HUES64 (cell line): ENCODE measurements at regions not wholly inside any gene's neighbourhood (a gene's known extent, or its start where the extent isn't known, plus 50 kb on each side); places are given as distances from the start of the nearest gene placed in this dataset.

ENCODE experiments used
- H3K27ac ChIP-seq: 2 replicates; pipeline ENCODE4 v1.7.0; 2013; ENCODE audit warnings: low read depth, low read length, inconsistent platforms
- H3K27me3 ChIP-seq: 2 replicates; pipeline ENCODE4 v1.6.1; 2013; ENCODE audit warnings: mild to moderate bottlenecking, low read length; ENCODE audit not compliant: insufficient read depth
- H3K36me3 ChIP-seq: 2 replicates; pipeline ENCODE4 v1.6.1; 2013; ENCODE audit warnings: mild to moderate bottlenecking, low read length; ENCODE audit not compliant: insufficient read depth
- H3K4me1 ChIP-seq: 2 replicates; pipeline ENCODE4 v1.6.1; 2013; ENCODE audit warnings: mild to moderate bottlenecking, low read length, moderate library complexity; ENCODE audit not compliant: insufficient read depth
- H3K4me3 ChIP-seq: 2 replicates; pipeline ENCODE4 v1.5.1; 2013; ENCODE audit warnings: mild to moderate bottlenecking, low read length, moderate library complexity
- H3K9ac ChIP-seq: 2 replicates; pipeline ENCODE4 v1.6.1; 2013; ENCODE audit warnings: mild to moderate bottlenecking, low read depth, low read length
- H3K9me3 ChIP-seq: 2 replicates; pipeline ENCODE4 v1.6.1; 2013; ENCODE audit warnings: low read depth, low read length; ENCODE audit not compliant: insufficient read depth
- WGBS: fragments of 150-250, 120-280 bp; methylation state at CpG from one replicate; pipeline ENCODE4 v1.1.7; 2013; ENCODE audit warnings: missing lambda C conversion rate; 5-methylcytosine and 5-hydroxymethylcytosine counted together

DNA sequence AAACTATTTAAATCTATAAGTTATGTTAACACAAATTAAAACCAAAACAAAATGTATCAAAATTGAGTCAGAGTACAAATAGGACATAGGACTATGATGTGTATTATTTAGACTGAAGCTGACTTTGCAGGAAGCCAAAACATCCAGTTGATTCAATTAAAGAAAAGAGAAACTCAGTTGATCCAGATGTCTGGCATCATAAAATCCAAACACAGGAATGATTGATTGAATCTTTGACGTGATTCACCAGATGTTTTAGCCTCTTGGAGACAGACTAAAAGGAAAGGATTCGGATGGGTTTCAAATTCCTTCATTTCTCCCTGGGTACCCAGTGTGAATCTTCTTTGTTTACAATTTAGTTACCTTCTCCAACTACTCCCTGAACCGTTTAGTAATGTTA, 272.9 kb downstream of the IRS1 start:
- H3K9me3 ChIP-seq, result no peaks in the 10 kb centered on the region
- WGBS, result 90% methylated on average over 3 of the region's 3 CpGs

GRCh38 chr2:226524381-226524843, 275.2 kb downstream of the IRS1 start:
- Histone ChIP-seq H3K9me3 (0 out of 2 replicates have a peak, but pooled peaks cover 4% of the 10 kb centered on the region), H3K27ac (no peak overlapping the region), H3K4me1 (no peaks in the 10 kb centered on the region), H3K27me3 (no peaks in the 10 kb centered on the region), H3K36me3 (no peaks in the 10 kb centered on the region), H3K4me3 (no peak overlapping the region), H3K9ac (no peak overlapping the region)
- WGBS, result 92% methylated on average over 2 of the region's 2 CpGs

More for the DNA sequence above, 272.9 kb downstream of the IRS1 start:
- H3K27ac ChIP-seq, result no peak overlapping the region
- no peak overlapping the region for H3K9ac ChIP-seq
- no peaks in the 10 kb centered on the region for H3K27me3 ChIP-seq
- H3K36me3 ChIP-seq, result no peaks in the 10 kb centered on the region
- no peaks in the 10 kb centered on the region for H3K4me1 ChIP-seq
- no peak overlapping the region for H3K4me3 ChIP-seq

DNA sequence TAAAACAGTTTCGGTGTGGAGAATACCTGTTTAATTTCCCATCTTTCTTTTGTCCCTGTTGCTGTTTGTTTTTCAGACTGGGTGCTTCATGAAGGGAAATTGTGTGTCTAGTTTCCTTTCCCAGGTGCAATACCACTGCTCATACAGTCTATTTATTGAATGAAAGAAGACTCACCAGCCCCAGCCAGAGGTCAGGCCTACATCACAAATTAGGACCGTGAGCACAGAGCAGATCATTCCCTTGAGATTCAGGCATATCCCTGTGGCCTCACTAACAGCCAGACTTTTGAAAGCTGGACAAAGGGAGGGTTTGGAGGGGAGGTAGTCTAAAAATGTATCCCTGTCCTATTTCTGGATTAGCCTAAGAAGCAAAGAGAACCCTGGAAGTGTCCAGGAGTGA, 278.9 kb downstream of the IRS1 start:
- H3K4me3 ChIP-seq, result no peak overlapping the region
- no peak overlapping the region for H3K27ac ChIP-seq
- no peaks in the 10 kb centered on the region for H3K4me1 ChIP-seq
- H3K27me3 ChIP-seq, result no peaks in the 10 kb centered on the region
- H3K36me3 ChIP-seq, result no peaks in the 10 kb centered on the region
- WGBS, result 98% methylated on average over 2 of the region's 2 CpGs
- no peak overlapping the region for H3K9ac ChIP-seq
- peaks cover 12% of the 10 kb centered on the region; the same call in 1 of the 2 replicates for H3K9me3 ChIP-seq

GRCh38 chr2:226515344-226516055, 284.1 kb downstream of the IRS1 start:
- Histone ChIP-seq H3K9me3 (peaks cover 12% of the 10 kb centered on the region; the same call in 1 of the 2 replicates), H3K4me1 (no peaks in the 10 kb centered on the region), H3K4me3 (no peak overlapping the region), H3K9ac (no peak overlapping the region), H3K27ac (no peak overlapping the region), H3K27me3 (no peaks in the 10 kb centered on the region), H3K36me3 (no peaks in the 10 kb centered on the region)
- 86% methylated on average over 2 of the region's 4 CpGs for WGBS

DNA sequence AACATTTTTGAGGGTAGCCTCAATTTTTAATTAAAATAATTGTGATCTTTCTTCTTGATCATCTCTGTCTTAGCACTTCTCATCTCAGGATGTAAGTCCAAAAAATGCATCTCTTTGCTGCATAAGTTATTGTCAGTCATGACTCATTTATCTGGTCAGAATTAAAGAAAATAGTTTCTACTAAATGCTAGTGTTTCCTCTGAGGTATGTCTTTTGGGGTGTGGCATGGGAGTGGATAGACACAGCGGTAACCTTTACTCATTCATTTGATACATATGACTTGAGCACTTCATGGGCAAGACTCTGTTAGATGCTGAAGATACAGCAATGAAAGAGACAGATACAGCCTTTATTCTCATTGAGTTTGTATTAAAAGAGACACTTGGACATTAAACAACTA, 284.7 kb downstream of the IRS1 start:
- Histone ChIP-seq H3K9ac (no peak overlapping the region), H3K27ac (no peak overlapping the region)
- no CpG with 5 or more reads among the region's 1 CpG for WGBS

GRCh38 chr2:226511311-226511710, 288.3 kb downstream of the IRS1 start:
- H3K9ac ChIP-seq, result no peak overlapping the region
- no peaks in the 10 kb centered on the region for H3K4me1 ChIP-seq
- H3K4me3 ChIP-seq, result no peak overlapping the region
- no peaks in the 10 kb centered on the region for H3K36me3 ChIP-seq
- H3K9me3 ChIP-seq, result no peaks in the 10 kb centered on the region
- no peak overlapping the region for H3K27ac ChIP-seq
- no peaks in the 10 kb centered on the region for H3K27me3 ChIP-seq
- WGBS, result 93% methylated on average over 3 of the region's 4 CpGs

More for the DNA sequence above, 284.7 kb downstream of the IRS1 start:
- Histone ChIP-seq H3K36me3 (no peaks in the 10 kb centered on the region), H3K4me3 (no peak overlapping the region), H3K4me1 (no peaks in the 10 kb centered on the region), H3K9me3 (peaks cover 12% of the 10 kb centered on the region; the same call in 1 of the 2 replicates), H3K27me3 (no peaks in the 10 kb centered on the region)

GRCh38 chr2:226508683-226509082, 290.9 kb downstream of the IRS1 start:
- no peaks in the 10 kb centered on the region for H3K36me3 ChIP-seq
- H3K4me1 ChIP-seq, result no peaks in the 10 kb centered on the region
- no peaks in the 10 kb centered on the region; the same call in 1 of the 2 replicates for H3K9me3 ChIP-seq
- no peaks in the 10 kb centered on the region for H3K27me3 ChIP-seq
- H3K9ac ChIP-seq, result no peak overlapping the region
- H3K27ac ChIP-seq, result no peak overlapping the region
- WGBS, result 99% methylated on average over 2 of the region's 2 CpGs
- no peak overlapping the region for H3K4me3 ChIP-seq

DNA sequence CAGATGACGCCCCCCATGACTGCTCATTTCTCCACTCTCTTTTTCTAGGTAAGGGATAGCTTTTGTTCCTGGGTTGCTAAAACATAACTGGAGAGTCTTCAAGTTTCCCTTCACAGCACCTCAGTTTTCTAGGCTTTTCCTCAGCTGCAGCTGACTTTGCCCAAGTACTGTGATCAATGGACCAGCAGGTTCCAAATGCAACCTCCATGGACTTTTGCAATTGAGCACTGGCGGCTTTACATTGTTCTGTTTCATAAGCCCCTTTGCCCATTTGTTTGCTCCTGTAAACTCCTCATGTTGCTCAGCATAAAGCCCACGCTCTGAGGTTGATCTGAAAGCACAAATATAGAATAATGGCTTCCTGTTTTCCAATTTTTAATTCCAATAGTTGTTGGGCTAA, 291.6 kb downstream of the IRS1 start:
- WGBS, result 90% methylated on average over 3 of the region's 3 CpGs
- Histone ChIP-seq H3K4me1 (no peaks in the 10 kb centered on the region), H3K27ac (no peak overlapping the region), H3K9ac (no peak overlapping the region), H3K9me3 (no peaks in the 10 kb centered on the region; the same call in 1 of the 2 replicates), H3K4me3 (no peak overlapping the region), H3K36me3 (no peaks in the 10 kb centered on the region), H3K27me3 (no peaks in the 10 kb centered on the region)

DNA sequence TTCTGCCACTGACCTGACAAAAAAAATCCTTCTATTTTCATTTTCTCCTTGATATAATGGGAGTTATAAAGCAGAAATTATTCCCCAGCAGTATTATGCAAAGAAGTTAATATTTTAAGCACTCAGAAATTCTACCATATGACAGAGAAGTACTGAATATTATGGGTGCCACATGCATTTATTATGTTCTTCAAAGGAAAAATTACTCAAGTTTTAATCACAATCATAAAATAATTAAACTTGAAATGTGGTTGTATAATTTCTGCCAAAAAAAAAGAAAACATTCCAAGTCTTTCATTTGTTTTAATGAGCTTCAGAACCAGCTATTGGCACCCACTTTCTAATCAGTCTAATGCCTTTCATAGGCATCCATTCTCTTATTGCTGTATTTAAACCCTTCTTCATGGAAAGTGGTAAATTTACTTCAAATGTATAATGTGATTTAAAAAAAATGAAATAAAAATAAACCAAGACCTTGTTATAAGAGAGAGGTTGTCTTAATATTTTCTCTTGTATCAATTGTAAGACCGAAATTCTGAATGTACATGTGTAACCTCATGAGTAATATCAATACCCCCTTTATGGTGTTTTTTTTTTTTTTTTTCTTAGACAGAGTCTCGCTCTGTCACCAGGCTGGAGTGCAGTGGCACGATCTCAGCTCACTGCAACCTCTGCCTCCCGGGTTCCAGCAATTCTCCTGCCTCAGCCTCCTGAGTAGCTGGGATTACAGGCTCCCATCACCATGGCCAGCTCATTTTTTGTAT, 302.3 kb downstream of the IRS1 start:
- 97% methylated on average over 3 of the region's 4 CpGs for WGBS

GRCh38 chr2:226496273-226496550, 303.4 kb downstream of the IRS1 start:
- H3K27me3 ChIP-seq, result no peaks in the 10 kb centered on the region
- H3K4me3 ChIP-seq, result no peak overlapping the region
- no peaks in the 10 kb centered on the region for H3K36me3 ChIP-seq
- 96% methylated on average over 2 of the region's 2 CpGs for WGBS
- H3K9ac ChIP-seq, result no peak overlapping the region
- no peak overlapping the region for H3K27ac ChIP-seq
- H3K9me3 ChIP-seq, result no peaks in the 10 kb centered on the region
- no peaks in the 10 kb centered on the region for H3K4me1 ChIP-seq

More for the DNA sequence above, 302.3 kb downstream of the IRS1 start:
- no peaks in the 10 kb centered on the region for H3K9me3 ChIP-seq
- no peak overlapping the region for H3K27ac ChIP-seq
- H3K36me3 ChIP-seq, result no peaks in the 10 kb centered on the region
- H3K4me1 ChIP-seq, result no peaks in the 10 kb centered on the region
- no peak overlapping the region for H3K4me3 ChIP-seq
- no peak overlapping the region for H3K9ac ChIP-seq
- no peaks in the 10 kb centered on the region for H3K27me3 ChIP-seq

DNA sequence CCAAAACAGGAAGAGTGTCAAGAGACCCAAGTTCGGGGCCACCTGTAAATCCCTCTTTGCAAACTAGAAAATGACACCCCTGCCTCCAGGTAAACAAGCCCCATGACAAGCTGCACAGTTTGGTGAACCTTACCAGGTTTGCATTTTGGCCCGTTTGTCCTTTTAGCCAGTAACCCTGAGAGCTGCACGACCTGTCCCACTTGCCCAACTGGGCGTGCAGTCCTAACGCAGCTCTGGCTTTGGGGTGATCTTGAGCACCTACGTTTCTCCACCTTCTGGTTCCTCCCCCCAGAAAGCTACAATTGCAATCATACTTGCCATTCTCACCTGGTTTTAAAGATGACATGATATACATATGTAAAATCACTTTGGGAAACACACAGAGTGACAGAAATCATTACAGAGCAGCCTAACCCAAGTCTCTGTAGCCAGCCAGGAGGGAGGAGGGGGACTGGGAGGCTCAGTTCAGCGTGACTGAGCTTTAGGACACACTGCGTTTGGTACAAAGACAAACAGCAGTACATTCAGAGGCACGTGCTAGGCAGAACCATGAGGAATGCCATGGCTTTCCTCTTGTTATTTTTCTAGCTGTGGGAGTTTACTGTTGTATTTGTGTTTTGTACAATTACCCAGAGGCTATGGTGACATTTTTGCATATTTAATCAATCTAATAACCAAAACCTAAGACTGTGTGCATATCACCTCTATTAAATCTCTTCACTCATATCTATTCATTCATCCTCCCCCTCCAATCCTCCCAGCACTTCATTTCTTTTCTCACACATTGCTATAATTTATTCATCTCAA, 304.0 kb downstream of the IRS1 start:
- no peak overlapping the region for H3K9ac ChIP-seq
- no peaks in the 10 kb centered on the region for H3K4me1 ChIP-seq
- no peaks in the 10 kb centered on the region for H3K9me3 ChIP-seq
- H3K36me3 ChIP-seq, result no peaks in the 10 kb centered on the region
- H3K27me3 ChIP-seq, result no peaks in the 10 kb centered on the region
- 92% methylated on average over 9 of the region's 9 CpGs for WGBS
- H3K27ac ChIP-seq, result no peak overlapping the region
- no peak overlapping the region for H3K4me3 ChIP-seq
